Esophagus squamous epithelium (tissue), 4 donors: ENCODE measurements at regions not wholly inside any gene's neighbourhood (a gene's known extent, or its start where the extent isn't known, plus 50 kb on each side); places are given as distances from the start of the nearest gene placed in this dataset.

ENCODE experiments used
- CTCF ChIP-seq, 6 experiments: fragments of 450-650 bp in 4 of 6; fragments of 200-600 bp in 2 of 6; sonication (generic) in 2 of 6; IDR thresholded peaks; one replicate each; pipeline ENCODE4 v1.5.1; 2016 to 2019; ENCODE audit warnings: antibody characterized with exemption in 6 of 6, mild to moderate bottlenecking in 4 of 6, moderate library complexity in 4 of 6
- POLR2A ChIP-seq, 4 donors: fragments of 450-650 bp; IDR thresholded peaks; one replicate each; pipeline ENCODE4 v1.6.1; 2017; ENCODE audit warnings: antibody characterized with exemption in 4 of 4, mild to moderate bottlenecking in 4 of 4, moderate library complexity in 3 of 4

- TF ChIP-seq CTCF (IDR thresholded peaks at IDR 0.05) (no peak), POLR2A (IDR thresholded peaks at IDR 0.05) (no peak)
Measured at GRCh38 chr1:227396539-227397353, 78.5 kb upstream of the CDC42BPA start.
